GM23248 (cell line): ENCODE measurements at regions not wholly inside any gene's neighbourhood (a gene's known extent, or its start where the extent isn't known, plus 50 kb on each side); places are given as distances from the start of the nearest gene placed in this dataset.

Experiments used
- EZH2 ChIP-seq: fragments of 200-600 bp; sonication (generic); IDR thresholded peaks from 2 replicates; pipeline ENCODE4 v1.6.1; 2018; ENCODE audit warnings: antibody characterized with exemption, mild to moderate bottlenecking; ENCODE audit not compliant: insufficient read depth, poor library complexity, severe bottlenecking
- EZH2phosphoT487 ChIP-seq: fragments of 200-600 bp; sonication (generic); IDR thresholded peaks from 2 replicates; pipeline ENCODE4 v1.6.1; 2018; ENCODE audit warnings: antibody characterized with exemption, moderate library complexity, mild to moderate bottlenecking, low read depth; ENCODE audit not compliant: insufficient read depth

DNA sequence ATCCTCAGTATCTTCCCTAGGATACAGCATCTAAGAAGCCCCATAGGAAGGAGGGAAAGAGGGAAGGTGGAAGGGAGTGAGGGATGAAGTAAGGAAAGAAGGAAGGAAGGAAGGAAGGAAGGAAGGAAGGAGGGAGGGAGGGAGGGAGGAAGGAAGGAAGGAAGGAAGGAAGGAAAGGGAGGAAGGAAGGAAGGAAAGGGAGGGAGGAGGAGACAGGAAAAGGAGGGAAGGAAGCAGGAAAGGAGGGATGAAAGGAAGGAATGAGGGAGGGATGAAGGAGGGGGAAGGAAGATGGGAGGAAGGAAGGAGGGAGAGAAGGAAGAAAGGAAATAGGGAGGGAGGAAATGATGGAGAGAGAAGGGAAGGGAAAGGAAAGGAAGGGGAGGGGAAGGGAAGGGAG is 455.6 kb upstream of the ZMIZ1 start:
- TF ChIP-seq EZH2 = no peak
- no peak for TF ChIP-seq EZH2phosphoT487
